Adrenal gland (tissue), 9 donors: ENCODE measurements at regions not wholly inside any gene's neighbourhood (a gene's known extent, or its start where the extent isn't known, plus 50 kb on each side); places are given as distances from the start of the nearest gene placed in this dataset.

Source experiments
- DNase-seq, 7 donors: peaks; one replicate each; pipeline ENCODE4 v3.0.0-alpha.2; 2019 to 2020
- H3K27ac ChIP-seq, 5 donors: fragments of 200-600 bp; sonication (generic) in 4 of 5; 1 replicate in 3 of 5; 2 replicates in 2 of 5; pipeline versions ENCODE4 v1.5.1 to v1.8.0; 2016 to 2020; ENCODE audit warnings: mild to moderate bottlenecking in 1 of 5
- H3K27me3 ChIP-seq: fragments of 200-600 bp; 2 replicates; pipeline ENCODE4 v1.8.0; 2021
- H3K36me3 ChIP-seq, 2 donors: fragments of 200-600 bp; replicated peaks in 1 of 2; 1 replicate in 1 of 2; 2 replicates in 1 of 2; pipeline versions ENCODE4 v1.5.1 to v1.8.0; 2018 to 2022
- H3K4me1 ChIP-seq, 2 donors: fragments of 200-600 bp; replicated peaks in 1 of 2; 1 replicate in 1 of 2; 2 replicates in 1 of 2; pipeline versions ENCODE4 v1.5.1 to v1.8.0; 2018 to 2021
- H3K4me3 ChIP-seq, 4 donors: fragments of 200-600 bp; sonication (generic) in 3 of 4; one replicate each; pipeline ENCODE4 v1.5.1; 2016 to 2018
- H3K9me3 ChIP-seq, 3 donors: fragments of 200-600 bp; sonication (generic) in 1 of 3; replicated peaks in 1 of 3; 1 replicate in 2 of 3; 2 replicates in 1 of 3; pipeline versions ENCODE4 v1.5.1 to v1.8.0; 2016 to 2021
- CTCF ChIP-seq, 6 experiments: fragments of 450-650 bp in 4 of 6; fragments of 200-600 bp in 2 of 6; sonication (generic) in 1 of 6; IDR thresholded peaks; 1 replicate in 5 of 6; 2 replicates in 1 of 6; pipeline versions ENCODE4 v1.5.1 to v1.8.0; 2016 to 2021; ENCODE audit warnings: antibody characterized with exemption in 6 of 6, mild to moderate bottlenecking in 2 of 6, moderate library complexity in 1 of 6
- POLR2A ChIP-seq, 2 donors: fragments of 450-650 bp; IDR thresholded peaks; one replicate each; pipeline ENCODE4 v1.6.1; 2017; ENCODE audit warnings: antibody characterized with exemption in 2 of 2, mild to moderate bottlenecking in 2 of 2, moderate library complexity in 1 of 2
- WGBS, 4 donors: extraction: QIAGEN DNeasy Blood & Tissue Kit in 2 of 4; methylation state at CpG; one replicate each; pipeline versions ENCODE4 v1.1.5 to v1.1.7; 2013 to 2017; 5-methylcytosine and 5-hydroxymethylcytosine counted together
- intact Hi-C, 2 donors: fragments of 100-400 bp; cut with DNase I; formaldehyde crosslinking; loops; one replicate each; pipeline versions ENCODE4 v1.14.1 to v1.15.0; 2022 to 2023
- donor health status: healthy with polysubstance abuse.
- donor health status: Bipolar disorder and iron deficiency.
- donor health status: DM: yes; HTN: yes; CAD: no.
- donor health status: DM: no; HTN: no; CAD: no.
- donor health status: DM: no; HTN: no; CAD: no.

GRCh38 chr4:181989071-181989470, 254.1 kb upstream of the TENM3 start:
- 72 to 81% (median 79%) methylated on average over 3 of the region's 3 CpGs for WGBS, 4 donors
- Histone ChIP-seq H3K27ac (no peak overlapping the region), H3K27me3 (no peaks in the 10 kb centered on the region), H3K36me3 (no peaks in the 10 kb centered on the region), H3K4me1 (no peaks in the 10 kb centered on the region), H3K4me3 (no peak overlapping the region), H3K9me3 (no peaks in the 10 kb centered on the region)
- intact Hi-C loops = no loop called here
- no peak for TF ChIP-seq CTCF (IDR thresholded peaks at IDR 0.05)
- TF ChIP-seq POLR2A (IDR thresholded peaks at IDR 0.05) = no peak
- no peak for DNase-seq

- H3K27ac ChIP-seq = no peak overlapping the region
- H3K27me3 ChIP-seq = no peaks in the 10 kb centered on the region
- H3K9me3 ChIP-seq = no peaks in the 10 kb centered on the region
- WGBS, 4 donors = 84 to 88% (median 86%) methylated on average over 7 of the region's 7 CpGs
- H3K4me3 ChIP-seq = no peak overlapping the region
- TF ChIP-seq CTCF (IDR thresholded peaks at IDR 0.05) (no peak), POLR2A (IDR thresholded peaks at IDR 0.05) (no peak)
- H3K36me3 ChIP-seq = no peaks in the 10 kb centered on the region
- H3K4me1 ChIP-seq = no peaks in the 10 kb centered on the region
- intact Hi-C loops = no loop called here
- DNase-seq = no peak
These were observed 251.7 kb upstream of the TENM3 start for GRCh38 chr4:181991369-181992108.

GRCh38 chr4:181998398-181999295, 244.6 kb upstream of the TENM3 start:
- WGBS, 4 donors = 83 to 95% (median 86%) methylated on average over 5 of the region's 5 CpGs
- Histone ChIP-seq H3K4me1 (no peaks in the 10 kb centered on the region), H3K36me3 (no peaks in the 10 kb centered on the region), H3K4me3 (no peak overlapping the region), H3K27ac (no peak overlapping the region), H3K9me3 (no peaks in the 10 kb centered on the region), H3K27me3 (no peaks in the 10 kb centered on the region)
- intact Hi-C loops = no loop called here
- TF ChIP-seq CTCF (IDR thresholded peaks at IDR 0.05) (no peak), POLR2A (IDR thresholded peaks at IDR 0.05) (no peak)
- no peak for DNase-seq

GRCh38 chr4:182000077-182000476, 243.1 kb upstream of the TENM3 start:
- Histone ChIP-seq H3K4me1 (no peaks in the 10 kb centered on the region), H3K27ac (no peak overlapping the region), H3K27me3 (no peaks in the 10 kb centered on the region), H3K9me3 (no peaks in the 10 kb centered on the region), H3K4me3 (no peak overlapping the region), H3K36me3 (no peaks in the 10 kb centered on the region)
- DNase-seq = no peak
- WGBS, 4 donors = 86 to 92% (median 90%) methylated on average over 6 of the region's 6 CpGs
- intact Hi-C loops = no loop called here
- TF ChIP-seq POLR2A (IDR thresholded peaks at IDR 0.05) = no peak
- no peak for TF ChIP-seq CTCF (IDR thresholded peaks at IDR 0.05)
